ENCODE measurements at regions not wholly inside any gene's neighbourhood (a gene's known extent, or its start where the extent isn't known, plus 50 kb on each side); places are given as distances from the start of the nearest gene placed in this dataset.
A peak's percentile ranks its signal among the peaks of the same experiment; 100 is the strongest.

DNA sequence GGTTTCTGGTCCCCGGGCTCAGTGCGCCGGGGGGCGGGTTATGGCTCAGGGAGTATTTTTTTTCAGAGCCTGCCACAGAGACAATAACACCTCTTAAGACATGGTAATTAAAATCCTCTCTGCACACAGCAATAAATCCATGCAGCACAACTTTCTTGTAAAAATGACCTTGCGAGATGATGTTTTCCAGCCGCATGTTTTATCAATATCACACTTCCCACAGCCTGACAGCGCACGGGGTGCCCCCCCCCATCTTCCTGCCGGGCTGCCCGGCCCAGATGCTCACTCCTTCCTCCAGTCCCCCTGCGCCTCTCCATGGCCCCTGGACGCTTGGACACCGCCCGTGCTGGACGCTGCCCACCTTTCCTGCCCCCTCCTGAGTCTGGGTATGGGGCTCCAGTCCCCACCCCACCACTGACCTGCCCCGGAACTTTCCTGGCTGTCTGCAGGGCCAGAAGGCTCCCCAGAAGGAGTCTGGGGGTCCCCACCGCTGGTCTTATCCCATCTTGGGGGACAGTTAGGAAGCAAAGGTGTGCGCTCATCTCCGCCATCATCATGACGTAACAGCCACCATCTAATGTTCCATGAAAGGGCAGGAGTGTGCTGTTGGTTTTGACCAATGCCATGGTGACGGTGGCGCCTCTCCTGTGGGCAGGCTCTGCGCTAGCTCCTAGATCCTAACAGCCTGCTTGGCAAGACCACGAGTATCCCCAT is 182.9 kb downstream of the KIF26A start:
- no peak for DNase-seq

DNA sequence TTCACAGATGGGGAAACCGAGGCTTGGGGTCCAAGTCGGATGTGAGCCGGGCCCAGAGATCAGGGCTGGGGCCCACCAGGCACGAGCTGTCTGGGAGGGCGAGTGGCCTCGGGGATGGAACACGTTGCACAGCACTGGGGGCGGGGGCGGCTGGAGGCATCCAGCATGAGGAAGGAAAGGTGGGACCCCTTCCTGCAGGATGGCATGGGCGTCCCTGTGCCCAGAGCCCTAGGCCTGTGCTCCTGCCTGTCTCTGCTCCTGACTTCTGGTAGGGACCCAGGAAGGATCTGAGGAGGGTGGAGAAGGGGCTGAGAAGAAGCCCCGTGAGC is 183.4 kb downstream of the KIF26A start:
- DNase-seq: no peak

DNA sequence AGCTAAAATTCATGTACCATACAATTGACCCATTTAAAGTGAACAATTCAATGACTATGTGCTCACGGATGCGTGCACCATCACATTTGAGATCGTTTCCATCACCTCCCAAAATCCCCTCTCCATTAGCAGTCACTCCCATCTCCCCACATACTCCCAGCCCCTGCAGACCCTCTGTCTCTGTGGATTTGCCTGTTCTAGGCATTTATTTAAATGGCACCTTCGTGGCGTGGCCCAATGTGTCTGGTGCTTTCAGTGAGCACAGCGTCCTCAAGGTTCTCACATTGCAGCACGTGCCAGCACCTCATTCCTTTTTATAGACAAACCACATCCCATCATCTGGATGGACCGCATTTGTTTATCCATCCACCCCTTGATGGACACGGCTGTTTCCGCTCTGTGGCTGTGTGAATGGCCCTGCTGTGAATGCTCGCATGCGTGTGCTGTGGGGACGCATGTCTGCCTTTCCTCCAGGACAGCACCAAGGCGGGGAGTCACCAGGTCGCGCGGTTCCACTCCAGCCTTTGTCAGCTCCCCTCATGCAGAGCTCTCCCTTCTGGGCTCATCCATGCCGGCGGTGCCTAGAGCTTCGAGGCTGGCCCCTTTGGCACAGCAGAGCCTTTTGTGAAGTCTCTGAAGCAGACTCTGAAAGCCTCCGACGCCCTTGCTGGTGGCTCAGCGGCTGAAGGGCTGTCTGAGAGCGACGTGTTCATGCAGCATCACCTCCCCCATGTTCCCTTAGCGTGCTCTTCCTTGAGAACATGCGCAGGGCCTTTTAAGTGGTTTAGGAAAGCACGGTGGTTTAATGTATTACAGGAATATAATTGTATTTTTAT is 184.4 kb downstream of the KIF26A start:
- no peak for DNase-seq

DNA sequence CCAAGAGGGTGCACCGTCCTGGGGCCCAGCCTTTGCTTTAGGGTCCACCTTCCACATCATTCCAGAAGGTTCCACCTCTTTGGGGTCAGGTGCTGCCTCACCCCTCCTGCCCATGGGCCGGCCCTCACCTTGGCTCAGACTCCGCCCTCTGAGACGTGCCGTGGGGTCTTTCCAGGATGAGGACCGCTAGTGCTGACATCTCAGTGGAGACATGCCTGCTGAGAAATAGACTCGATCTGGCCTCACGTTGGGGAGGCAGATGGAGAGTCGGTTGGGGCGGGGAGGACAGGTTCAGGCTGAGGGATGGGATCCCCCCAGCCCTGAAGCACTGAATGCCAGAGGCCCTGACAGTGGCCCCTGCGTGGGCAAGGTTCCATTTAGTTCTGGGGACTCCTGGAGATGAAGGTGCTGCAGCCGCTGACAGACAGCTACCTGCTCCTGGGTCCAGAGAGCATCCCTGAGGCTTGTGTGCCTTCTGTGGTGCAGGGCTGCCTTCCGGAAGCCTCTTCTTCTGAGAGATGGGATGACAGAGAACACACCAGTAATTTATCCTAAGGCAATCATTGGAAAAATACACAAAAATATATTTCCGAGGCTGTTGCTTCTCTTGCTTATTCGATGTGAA is 185.3 kb downstream of the KIF26A start:
- no peak for DNase-seq

DNA sequence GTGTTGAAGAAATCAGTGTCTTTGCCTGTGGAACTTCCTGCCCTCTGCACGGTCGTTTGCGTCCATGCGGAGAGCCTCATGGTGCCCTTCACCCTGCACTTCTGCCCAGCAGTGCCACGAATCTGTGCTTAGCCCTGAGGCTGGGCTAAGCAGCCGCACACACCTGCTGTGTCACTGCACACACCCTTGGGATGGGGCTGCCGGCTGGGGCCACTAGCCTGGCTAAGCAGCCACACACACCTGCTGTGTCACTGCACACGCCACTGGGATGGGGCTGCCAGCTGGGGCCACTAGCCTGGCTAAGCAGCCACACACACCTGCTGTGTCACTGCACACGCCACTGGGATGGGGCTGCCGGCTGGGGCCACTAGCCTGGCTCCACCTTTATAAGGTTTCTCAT is 188.5 kb downstream of the KIF26A start:
- DNase-seq: peak in 1 of 2 experiments; percentile 42

DNA sequence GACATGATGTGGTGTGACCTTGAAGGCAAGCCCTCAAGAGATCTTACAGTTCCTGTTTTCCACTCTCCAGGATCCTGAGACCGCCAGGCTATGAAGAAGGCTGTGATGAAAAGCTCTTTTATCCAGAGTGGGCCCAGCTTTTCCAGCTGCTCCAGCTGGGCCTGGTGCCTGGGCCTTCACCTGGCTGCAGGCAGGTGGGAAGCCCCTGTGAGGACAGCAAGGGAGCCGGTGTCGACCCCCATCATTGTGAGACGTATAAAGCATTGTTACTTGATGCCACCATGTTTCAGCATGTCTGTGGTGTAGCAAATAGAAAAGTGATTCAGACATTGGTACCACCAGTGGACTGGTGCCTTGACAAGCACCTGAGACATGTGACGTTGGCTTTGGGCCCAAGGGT is 190.2 kb downstream of the KIF26A start:
- DNase-seq: no peak

DNA sequence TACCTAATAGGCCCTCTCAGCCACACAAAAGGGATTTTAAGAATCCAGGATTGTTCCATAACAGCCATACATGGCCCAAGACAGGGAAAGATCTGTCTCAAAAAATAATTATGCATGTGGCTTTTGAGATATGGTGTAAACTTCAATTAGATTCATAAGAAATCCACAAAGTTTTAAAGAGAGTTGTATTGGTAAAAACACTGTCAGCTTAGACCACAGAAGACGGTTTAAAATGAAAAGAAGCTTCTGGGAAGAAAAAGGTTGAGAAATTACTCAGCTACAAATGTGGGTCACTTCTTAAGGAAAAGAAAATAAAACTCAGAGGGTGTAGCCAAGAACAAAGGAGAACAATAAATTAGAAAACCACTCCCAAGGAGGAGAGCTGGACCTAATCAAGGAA is 191.4 kb downstream of the KIF26A start:
- DNase-seq: no peak

DNA sequence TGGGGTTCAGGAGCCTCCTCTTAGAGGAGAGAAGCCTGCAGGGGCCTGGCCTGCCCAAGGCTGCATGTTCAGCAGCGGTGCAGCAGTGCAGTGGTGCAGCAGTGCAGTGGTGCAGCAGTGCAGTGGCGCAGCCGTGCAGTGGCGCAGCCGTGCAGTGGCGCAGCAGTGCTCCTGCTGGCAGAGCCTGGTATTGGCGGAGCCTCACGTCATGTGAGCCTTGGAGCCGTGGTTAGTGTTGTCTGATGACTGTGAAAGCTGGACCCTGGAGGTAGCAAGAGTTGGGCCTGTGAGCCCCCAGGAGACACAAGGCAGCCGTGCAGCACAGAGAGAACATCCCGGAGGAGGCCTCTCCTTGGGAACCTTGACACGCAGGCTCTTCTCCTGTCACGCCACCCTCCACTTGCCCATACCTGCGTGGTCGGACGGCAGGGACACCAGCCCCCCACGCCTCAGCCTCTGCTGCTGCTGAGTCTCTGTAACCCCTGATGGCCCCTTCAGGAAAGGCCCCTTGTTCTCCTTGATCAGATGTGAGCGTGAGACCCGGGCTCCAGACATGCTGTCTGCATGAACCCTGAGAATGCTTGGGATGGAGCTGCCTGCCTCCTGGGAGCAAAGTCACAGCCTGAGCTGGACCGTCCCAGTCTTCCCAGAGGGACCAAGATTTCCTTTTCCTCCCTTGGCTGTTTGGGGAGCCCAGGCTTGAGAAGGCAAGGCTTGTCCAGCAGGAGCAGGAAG is 193.7 kb downstream of the KIF26A start:
- no peak for DNase-seq

DNA sequence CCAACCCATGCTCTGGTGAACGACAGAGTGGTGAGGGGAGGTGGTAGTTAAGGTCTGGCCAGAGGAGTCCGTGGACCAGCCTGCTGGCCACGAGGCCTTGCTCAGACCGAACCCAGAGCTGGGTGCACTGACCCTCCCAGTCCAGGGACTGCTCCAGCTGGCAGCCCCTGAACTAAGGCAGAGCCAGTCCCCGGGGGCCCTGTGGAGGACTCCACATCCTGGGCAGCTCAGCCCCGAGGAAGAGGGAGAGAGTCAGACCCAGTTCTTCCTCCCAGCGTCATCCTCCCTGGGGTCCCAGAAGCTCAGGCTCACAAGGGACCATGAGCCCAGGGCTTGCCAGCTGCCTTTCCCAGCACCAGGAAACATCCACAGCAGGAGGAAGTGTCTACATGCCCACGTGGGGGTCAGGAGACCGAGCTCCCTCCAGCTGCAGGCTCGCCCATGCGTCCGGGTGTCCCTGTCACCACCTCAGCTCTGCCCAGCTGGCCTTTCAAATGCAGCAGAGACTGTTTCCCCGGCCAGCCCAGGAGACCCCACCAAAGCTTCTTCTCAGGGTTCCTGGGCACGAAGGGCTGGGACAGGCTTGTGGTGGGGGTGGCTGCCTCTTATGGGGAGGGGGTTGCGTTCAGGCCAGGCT is 194.4 kb downstream of the KIF26A start:
- DNase-seq: no peak

DNA sequence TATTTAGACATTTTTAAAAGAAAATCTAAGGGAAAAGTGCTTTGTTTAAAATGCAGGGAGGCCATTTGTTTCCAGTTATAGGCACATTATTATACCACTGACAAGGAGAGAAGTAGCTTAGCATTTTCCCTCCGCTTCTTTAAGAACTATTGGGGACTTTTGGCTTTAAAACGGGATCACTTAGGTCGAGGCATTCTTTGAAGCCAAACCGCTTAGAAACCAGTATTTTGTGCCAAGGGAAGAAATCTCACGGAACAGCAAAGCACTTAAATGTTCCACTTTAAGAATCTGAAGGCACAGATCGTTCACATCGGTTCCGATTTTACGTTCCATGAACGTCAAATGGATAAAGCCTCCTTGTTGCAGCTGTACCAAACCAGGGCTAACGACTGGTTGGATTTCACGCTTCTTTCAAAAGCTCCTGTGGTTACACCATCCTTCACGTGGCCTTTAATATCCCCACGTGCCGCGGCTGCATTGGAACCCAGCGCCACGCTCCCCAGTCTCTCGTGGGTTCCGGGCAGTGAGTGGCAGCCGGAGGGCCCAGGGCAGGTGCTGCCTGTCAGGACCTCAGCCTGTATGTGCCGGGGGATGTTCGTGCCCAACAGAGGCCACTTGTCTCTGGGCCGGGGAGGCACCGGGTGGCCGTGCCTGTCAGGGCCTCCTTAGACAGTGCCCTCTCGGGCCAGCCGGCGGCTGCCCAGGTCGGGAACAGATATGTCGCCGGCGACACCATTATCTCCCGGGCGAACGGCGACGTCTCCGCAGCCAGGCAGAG is 195.4 kb downstream of the KIF26A start:
- no peak for DNase-seq

DNA sequence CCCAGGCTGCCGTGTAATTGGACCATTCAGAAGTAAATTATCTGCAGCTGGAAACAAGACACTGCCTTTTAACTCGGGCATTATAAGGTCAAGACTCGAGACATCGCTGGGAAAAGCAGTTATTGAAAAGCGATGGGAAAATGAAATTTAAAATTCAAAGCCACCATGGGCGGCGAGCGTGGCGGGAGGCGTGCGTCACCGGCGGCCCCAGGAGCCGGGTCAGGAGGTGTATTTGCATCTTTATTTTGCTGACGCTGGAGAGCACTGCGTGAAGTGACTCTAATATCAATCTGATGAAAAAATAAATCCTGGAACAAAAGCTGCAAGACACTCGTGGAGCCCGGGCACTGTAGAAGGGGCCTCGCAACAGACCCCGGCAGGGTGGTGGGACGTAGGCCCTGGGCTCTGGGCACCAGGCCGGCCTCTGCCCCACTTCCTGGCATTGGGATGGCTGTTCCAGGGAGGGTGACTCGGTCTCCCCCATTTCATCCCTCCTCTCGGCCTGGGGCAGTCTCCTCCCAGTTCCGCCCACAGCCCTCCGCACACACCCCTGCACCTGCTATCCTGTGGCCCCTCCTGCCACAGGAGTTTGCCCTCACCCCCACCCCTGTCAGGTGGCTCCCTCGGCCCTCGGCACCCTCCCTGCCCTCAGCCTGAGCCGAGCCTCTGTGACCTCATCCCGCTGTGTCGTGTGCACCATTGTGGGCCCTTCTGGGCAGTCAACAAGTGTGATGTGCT is 196.2 kb downstream of the KIF26A start:
- no peak for DNase-seq

DNA sequence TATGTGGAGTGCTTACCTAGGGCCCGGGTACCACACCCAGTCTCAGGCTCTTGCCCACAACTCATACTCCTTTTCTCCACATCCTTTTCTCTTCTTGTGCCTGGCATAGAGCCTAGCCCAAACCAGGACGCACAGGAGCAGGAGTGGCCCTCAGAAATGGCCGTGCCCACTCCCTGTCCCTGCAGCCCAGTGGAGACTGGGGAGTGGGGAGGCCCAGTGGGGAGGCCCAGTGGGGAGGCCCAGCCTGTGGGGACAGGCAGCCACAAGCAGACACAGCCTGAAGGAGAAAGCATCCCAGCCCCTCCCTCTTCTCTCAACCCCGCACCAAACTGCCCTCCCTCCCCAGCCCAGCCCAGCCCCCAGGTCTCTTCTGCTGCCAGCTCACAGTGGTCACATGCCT is 196.8 kb downstream of the KIF26A start:
- DNase-seq: no peak

DNA sequence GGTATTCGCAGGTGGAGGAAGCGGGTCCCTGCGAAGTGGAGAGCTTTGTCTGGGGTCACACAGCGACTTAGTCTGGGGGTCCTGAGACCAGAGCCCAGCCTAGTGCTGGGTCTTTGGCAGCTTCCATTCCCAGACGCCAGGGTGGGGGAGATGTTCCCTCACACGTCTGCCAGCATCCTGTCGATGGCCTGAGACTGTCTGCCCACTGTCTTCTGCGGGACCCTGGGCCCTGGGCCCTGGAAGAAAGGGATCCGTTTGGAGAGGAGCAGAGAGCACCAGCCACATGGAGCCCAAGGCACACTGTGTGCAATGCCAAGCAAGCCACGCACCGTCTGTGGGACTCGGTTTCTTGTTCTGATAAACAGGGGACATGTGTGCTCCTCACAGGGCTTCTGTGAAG is 197.2 kb downstream of the KIF26A start:
- DNase-seq: no peak

DNA sequence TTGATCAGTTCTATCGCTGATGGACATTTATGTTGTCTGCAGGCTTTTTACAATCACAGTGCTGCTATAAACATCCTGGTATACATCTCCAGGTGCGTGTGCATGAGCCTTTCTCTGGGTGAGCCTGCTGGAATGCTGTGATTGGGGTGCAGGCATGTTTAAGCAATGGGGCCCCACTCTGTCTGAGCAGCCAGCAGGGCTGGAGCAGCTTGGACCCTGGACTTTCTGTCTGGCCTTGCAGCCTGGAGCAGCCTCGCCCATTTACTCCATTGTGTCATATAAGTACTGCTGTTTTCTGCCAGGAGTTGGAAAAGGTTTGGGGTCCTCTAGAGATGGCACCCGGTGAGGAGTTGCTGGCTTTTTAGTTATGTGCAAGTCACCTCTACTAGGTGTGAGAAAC is 199.0 kb downstream of the KIF26A start:
- no peak for DNase-seq

DNA sequence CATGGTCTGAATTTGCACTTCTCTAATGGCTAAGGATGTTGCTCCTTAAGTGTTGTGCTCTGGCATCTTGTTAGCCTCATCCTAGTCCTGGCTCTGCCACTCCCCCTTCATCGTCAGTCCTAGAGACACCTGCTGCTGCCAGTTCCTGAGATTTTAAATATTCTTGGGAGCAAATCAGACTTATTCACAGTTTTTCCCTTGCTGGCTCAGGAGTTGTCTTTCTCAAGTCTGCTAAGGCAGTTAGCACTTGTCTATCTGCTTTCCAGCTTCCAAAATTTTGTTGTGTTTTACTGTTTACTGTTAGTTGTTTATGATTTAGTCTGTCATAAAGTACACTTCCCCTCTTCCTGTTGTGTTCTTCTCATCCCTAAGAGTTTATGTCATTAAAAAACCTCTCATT is 201.0 kb downstream of the KIF26A start:
- no peak for DNase-seq

DNA sequence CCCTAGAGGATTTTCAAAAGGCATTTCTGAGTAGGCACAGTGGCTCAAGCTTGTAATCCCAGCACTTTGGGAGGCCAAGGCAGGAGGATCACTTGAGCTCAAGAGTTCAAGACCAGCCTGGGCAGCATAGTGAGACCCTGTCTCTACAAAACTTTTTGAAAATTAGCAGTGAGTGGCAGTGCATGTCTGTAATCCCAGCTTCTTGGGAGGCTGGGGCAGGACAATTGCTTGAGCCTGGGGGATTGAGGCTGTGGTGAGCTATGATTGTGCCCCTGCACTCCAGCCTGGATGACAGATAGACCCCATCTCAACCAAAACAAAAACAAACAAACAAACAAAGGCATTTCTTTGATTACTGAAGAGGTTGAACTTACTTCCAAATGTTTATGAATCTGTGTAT is 201.4 kb downstream of the KIF26A start:
- no peak for DNase-seq

DNA sequence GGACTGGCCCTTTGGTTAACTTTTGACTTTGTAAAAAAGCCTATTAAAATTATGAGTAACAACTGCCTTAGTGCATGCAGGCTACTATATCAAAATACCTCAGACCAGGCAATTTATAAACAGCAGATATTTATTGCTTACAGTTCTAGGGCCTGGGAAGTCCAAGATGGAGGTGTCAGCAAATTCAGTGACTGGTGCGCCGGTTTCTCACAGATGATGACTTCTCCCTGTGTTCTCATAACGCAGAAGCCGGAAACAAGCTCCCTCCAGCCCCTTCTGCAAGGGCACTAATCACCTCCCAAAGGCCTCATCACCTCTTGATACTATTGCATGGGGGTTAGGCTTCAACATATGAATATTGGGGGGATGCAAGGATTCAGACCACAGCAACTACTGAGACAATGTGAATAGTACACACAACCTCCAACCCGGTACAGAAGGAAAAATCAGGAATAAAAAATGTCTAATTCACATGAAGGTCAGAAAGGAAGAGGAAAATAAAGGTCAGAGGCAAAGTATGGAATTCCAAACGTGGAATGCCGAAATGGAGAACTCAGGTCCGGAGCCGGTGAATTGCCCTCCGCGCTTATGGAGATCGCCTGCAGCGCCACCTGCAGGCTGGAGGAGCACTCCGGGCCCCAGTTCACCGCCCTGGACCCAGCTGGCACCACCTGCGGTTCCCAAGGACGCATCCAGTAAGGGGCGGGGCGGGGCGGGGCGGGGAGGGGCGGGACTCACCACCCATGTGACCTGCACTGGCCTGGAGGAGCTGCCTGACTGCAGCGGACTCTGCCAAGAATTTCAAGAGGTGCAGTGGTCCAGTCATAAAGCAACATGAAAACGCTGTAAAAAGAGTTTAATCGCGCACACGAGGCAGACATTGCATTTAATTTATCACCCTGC is 203.4 kb downstream of the KIF26A start:
- DNase-seq: peak; percentile 98

DNA sequence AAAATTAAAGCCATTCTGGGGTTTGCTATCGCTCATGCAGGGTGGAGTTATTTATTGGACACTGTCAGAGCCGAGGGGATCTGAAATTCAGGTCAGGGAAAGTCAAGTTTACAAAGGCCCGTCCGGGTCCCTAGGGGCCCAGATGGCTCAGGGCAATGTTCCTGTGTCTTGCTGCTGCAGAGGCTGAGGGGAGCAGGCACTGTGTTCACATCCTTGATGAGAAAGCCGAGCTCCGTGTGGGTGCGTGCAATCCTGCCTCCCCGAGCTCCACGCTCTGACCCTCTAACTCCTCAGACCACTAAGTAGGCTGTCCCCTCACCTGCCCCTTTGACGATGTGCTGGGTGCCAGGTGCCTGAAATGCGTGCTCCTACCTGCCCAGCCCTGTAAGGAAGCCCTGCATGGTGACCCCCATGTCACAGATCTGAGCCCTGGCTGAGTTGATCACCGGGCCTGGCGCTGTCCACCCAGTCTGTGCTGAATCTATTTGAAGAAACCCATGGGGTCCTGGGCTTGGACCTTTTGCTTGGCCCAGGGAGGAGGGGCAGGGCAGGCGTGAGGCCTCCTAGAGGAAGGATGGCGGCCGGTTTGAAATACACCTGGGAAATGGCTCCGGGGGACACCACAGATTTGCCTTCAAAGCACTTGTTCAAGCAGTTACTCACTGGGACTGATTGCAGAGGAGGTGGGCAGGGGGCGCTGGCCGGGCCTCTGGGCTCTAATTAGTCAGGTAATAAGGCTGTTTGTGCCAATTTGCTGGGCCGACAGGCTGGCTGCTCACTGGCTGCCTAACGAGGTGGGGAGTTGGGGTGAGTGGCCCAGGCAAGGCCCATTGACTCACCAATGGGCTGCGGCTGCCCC is 204.3 kb downstream of the KIF26A start:
- peak in 1 of 2 experiments; percentile 54 for DNase-seq

DNA sequence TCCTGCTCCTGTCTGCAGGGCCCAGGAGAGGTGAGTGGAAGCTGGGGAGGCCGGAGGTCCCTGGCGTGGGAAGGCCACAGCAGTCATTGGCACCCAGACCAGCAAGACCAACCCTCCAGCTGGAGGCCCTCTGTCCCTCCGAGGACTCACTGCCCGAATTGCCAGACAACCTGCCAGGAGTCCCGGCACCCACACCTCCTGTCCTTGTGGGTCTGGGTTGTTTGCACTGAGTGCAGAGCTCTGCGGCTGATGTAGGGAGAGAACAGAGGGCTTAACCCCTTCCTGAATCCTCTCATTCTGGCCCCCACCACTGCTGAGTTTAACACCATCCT is 204.9 kb downstream of the KIF26A start:
- no peak for DNase-seq

All from NCI-H524 (cell line).